ENCODE measurements at regions not wholly inside any gene's neighbourhood (a gene's known extent, or its start where the extent isn't known, plus 50 kb on each side); places are given as distances from the start of the nearest gene placed in this dataset.

GRCh38 chr1:212201461-212201860 is 83.7 kb upstream of the PPP2R5A start:
- TF ChIP-seq CTCF (IDR thresholded peaks at IDR 0.05 in 4 of 5, conservative IDR thresholded peaks at IDR 0.05 in 1 of 5) (no peak), POLR2A (IDR thresholded peaks at IDR 0.05) (no peak)
